Limb (tissue), 2 donors: ENCODE measurements at regions not wholly inside any gene's neighbourhood (a gene's known extent, or its start where the extent isn't known, plus 50 kb on each side); places are given as distances from the start of the nearest gene placed in this dataset.

Source experiments
- DNase-seq, 2 donors: peaks; one replicate each; pipeline ENCODE4 v3.0.0-alpha.2; 2016; ENCODE audit errors: extremely low spot score in 2 of 2

GRCh38 chr14:66404051-66404545 lies 82.1 kb upstream of the CCDC196 start:
- no peak for DNase-seq

GRCh38 chr14:66405158-66405557 lies 81.0 kb upstream of the CCDC196 start:
- DNase-seq, result no peak

GRCh38 chr14:66413901-66414300 lies 72.3 kb upstream of the CCDC196 start:
- no peak for DNase-seq

- DNase-seq, result no peak
Measured at GRCh38 chr14:66414511-66414910, 71.7 kb upstream of the CCDC196 start.

- no peak for DNase-seq
Measured at GRCh38 chr14:66420251-66421006, 65.7 kb upstream of the CCDC196 start.

DNA sequence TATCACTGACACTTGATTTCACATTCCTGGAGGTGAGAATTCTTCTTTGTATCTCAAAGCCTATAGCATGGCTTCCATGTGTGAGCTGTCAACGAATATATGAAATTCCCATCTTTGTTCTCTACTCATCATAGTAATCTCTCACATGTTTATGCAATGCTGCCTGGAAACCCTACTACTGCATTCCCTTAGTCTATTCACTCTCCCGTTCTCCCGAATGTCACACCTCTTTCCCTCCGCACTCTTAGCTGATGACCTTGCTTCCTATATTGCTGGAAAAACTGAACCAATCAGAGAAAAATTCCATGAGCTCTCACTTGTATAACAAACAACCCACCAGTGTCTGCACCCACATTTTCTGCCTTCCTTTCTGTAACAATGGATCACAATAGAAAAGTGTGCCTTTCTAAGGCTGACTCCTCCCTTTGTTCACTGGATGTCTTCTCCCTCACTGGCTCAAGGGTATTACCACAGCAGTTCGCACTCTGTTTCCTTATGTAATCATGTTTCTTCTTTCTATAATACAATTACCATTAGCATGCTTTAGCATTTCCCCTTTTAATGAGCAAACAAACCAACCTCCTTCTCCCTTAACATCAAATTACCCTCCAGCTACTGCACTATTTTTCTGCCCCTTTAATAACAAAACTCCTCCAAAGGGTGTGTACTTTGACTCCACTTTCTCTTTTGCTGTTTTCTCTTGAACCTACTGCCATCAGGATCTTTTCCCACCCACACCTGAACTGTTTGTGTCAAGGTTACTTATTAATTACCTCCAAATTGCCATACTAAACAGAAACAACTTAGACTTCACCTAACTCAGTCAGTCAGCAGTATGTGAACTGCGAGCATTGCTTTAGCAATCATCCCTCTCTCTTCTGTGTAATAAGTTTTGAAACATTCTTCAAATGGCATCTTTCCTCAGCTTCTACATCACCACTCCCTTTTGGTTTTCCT lies 63.9 kb upstream of the CCDC196 start:
- no peak for DNase-seq

GRCh38 chr14:66425402-66425801 lies 60.8 kb upstream of the CCDC196 start:
- DNase-seq, result no peak

- DNase-seq, result no peak
Measured at GRCh38 chr14:66426451-66426850, 59.7 kb upstream of the CCDC196 start.

- DNase-seq, result no peak
Measured at GRCh38 chr14:66432334-66432733, 53.8 kb upstream of the CCDC196 start.

DNA sequence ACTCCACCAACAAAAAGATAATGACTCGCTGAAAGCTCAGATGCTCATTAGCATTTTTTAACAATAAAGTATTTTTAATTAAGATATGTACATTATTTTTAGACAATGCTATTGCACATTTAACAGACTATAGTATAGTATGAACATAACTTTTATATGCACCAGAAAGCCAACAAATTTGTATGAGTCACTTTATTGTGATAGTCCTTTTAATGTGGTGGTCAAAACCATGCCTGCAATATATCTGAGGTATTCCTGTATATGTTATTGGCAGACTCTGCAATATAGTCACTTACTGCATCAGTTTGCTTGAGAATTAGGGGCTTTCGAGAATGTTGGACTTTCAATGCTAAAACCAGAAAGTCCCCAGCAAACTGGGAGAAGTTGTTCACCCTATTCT lies 51.7 kb upstream of the CCDC196 start:
- no peak for DNase-seq

DNA sequence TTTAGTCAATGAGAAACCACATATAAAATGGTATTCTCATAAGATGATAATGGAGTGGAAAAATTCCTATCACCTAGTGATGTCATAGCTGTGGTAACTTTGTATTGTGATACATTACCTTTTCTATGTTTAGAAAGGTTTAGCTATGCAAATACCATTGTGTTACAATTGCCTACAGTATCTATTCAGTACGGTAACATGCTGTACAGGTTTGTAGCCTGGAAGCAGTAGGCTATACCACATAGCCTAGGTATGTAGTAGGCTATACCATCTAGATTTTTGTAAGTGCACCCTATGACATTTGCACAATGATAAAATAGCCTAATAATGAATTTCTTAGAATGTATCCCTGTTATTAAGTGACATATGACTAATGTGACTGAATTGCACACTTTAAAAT lies 50.5 kb upstream of the CCDC196 start:
- no peak for DNase-seq
